GM12878 (cell line): ENCODE measurements at regions not wholly inside any gene's neighbourhood (a gene's known extent, or its start where the extent isn't known, plus 50 kb on each side); places are given as distances from the start of the nearest gene placed in this dataset.

ENCODE experiments used
- ATAC-seq: fragments of 200-7000 bp; cut with Tn5 transposase; 3 replicates; pipeline ENCODE4 v1.9.1; 2020; ENCODE audit warnings: mild to moderate bottlenecking, moderate library complexity
- BruUV-seq: library from RNA; stranded (reverse); fragments of 400-500 nt; replicated peaks from 2 replicates; lab custom pipeline; 2021; lab: Mats Ljungman, UMichigan
- CTCF ChIA-PET: fragments of 300-600 bp; sonication (Branson Sonifier 250); formaldehyde crosslinking; extraction: SDS; loops from one replicate; lab custom pipeline; 2021; ENCODE audit warnings: inconsistent platforms; lab: Yijun Ruan, JAX
- POLR2A ChIA-PET: fragments of 350-600 bp; formaldehyde crosslinking; extraction: SDS; loops from one replicate; lab custom pipeline; 2021; ENCODE audit warnings: inconsistent platforms; lab: Charles Lee
- RAD21 ChIA-PET: fragments of 300-600 bp; sonication (Branson Sonifier 250); formaldehyde crosslinking; loops from one replicate; lab custom pipeline; 2023; ENCODE audit warnings: antibody characterized with exemption; ENCODE audit not compliant: unreplicated experiment; lab: Charles Lee
- SMC1A ChIA-PET: fragments of 300-600 bp; sonication (Branson Sonifier 250); formaldehyde crosslinking; loops from one replicate; lab custom pipeline; 2023; ENCODE audit not compliant: unreplicated experiment, uncharacterized antibody; lab: Charles Lee
- DNase-seq: peaks from one replicate; pipeline ENCODE4 v3.0.0-alpha.2; 2011; ENCODE audit warnings: low read depth, low spot score
- FAIRE-seq: peaks from 3 replicates; lab custom pipeline; 2011; peaks lifted over from hg19 to GRCh38; lab: Jason Lieb, UNC
- H2AFZ ChIP-seq: 2 replicates; pipeline ENCODE4 v1.6.0; 2011; ENCODE audit warnings: low read depth, low read length, control low read depth; ENCODE audit not compliant: control insufficient read depth
- H3K27ac ChIP-seq: 2 replicates; pipeline ENCODE4 v1.5.1; 2011; ENCODE audit warnings: control low read depth; ENCODE audit not compliant: control insufficient read depth, insufficient read depth
- H3K27me3 ChIP-seq, 2 experiments: replicated peaks in 1 of 2; 2 replicates each; pipeline versions ENCODE4 v1.6.0 to v1.6.1; 2011; ENCODE audit warnings: low read length in 1 of 2; ENCODE audit not compliant: control insufficient read depth in 2 of 2, insufficient read depth in 2 of 2
- H3K36me3 ChIP-seq, 2 experiments: 2 replicates each; pipeline ENCODE4 v1.5.1; 2011; ENCODE audit warnings: low read length in 1 of 2; ENCODE audit not compliant: control insufficient read depth in 2 of 2, insufficient read depth in 2 of 2
- H3K4me1 ChIP-seq: 2 replicates; pipeline ENCODE4 v1.6.1; 2011; ENCODE audit warnings: mild to moderate bottlenecking, low read length, moderate library complexity, mixed read lengths; ENCODE audit not compliant: control insufficient read depth, insufficient read depth
- H3K4me2 ChIP-seq: 2 replicates; pipeline ENCODE4 v1.6.0; 2011; ENCODE audit warnings: control low read depth; ENCODE audit not compliant: control insufficient read depth, insufficient read depth
- H3K4me3 ChIP-seq: fragments of 200-600 bp; sonication (generic); 2 replicates; pipeline ENCODE4 v1.5.1; 2016
- H3K79me2 ChIP-seq: 2 replicates; pipeline ENCODE4 v1.6.0; 2011; ENCODE audit warnings: low read length; ENCODE audit not compliant: control insufficient read depth, insufficient read depth
- H3K9ac ChIP-seq: 2 replicates; pipeline ENCODE4 v1.8.0; 2011; ENCODE audit warnings: low read length, control low read depth, mixed read lengths; ENCODE audit not compliant: control insufficient read depth, insufficient read depth
- H3K9me3 ChIP-seq: replicated peaks from 3 replicates; pipeline ENCODE4 v1.5.1; 2011; ENCODE audit warnings: mild to moderate bottlenecking, low read length; ENCODE audit not compliant: control insufficient read depth, insufficient read depth
- H4K20me1 ChIP-seq: 2 replicates; pipeline ENCODE4 v1.6.0; 2011; ENCODE audit not compliant: control insufficient read depth, insufficient read depth
- CEBPZ ChIP-seq: fragments of 150-350 bp; IDR thresholded peaks from 2 replicates; pipeline ENCODE4 v1.6.1; 2016; ENCODE audit warnings: low read depth, low read length
- CHD2 ChIP-seq: IDR thresholded peaks from 2 replicates; pipeline ENCODE4 v1.6.1; 2011; ENCODE audit warnings: low read depth, low read length, improper control_type of control experiment, borderline replicate concordance
- KAT2A ChIP-seq: conservative IDR thresholded peaks from 2 replicates; pipeline ENCODE4 v1.6.1; 2011; ENCODE audit warnings: low read depth, low read length; ENCODE audit not compliant: control insufficient read depth
- NKRF ChIP-seq: fragments of 450-650 bp; conservative IDR thresholded peaks from 2 replicates; pipeline ENCODE4 v1.6.1; 2017; ENCODE audit warnings: mild to moderate bottlenecking, moderate library complexity
- RB1 ChIP-seq: fragments of 450-650 bp; formaldehyde crosslinking; IDR thresholded peaks from 2 replicates; pipeline ENCODE4 v1.6.1; 2017; ENCODE audit warnings: mild to moderate bottlenecking, borderline replicate concordance
- RBBP5 ChIP-seq: fragments of 200-600 bp; sonication (generic); conservative IDR thresholded peaks from 2 replicates; pipeline ENCODE4 v1.6.1; 2016
- RUNX3 ChIP-seq: IDR thresholded peaks from 2 replicates; pipeline ENCODE4 v1.6.1; 2012; ENCODE audit warnings: low read length, inconsistent platforms
- USF1 ChIP-seq: IDR thresholded peaks from 2 replicates; pipeline ENCODE4 v1.6.1; 2011; ENCODE audit warnings: borderline replicate concordance, low read depth, mild to moderate bottlenecking, moderate library complexity, mixed read lengths, low read length; ENCODE audit not compliant: insufficient read depth; ENCODE audit errors: extremely low read length
- ZSCAN29 ChIP-seq: fragments of 450-650 bp; IDR thresholded peaks from 2 replicates; pipeline ENCODE4 v1.6.1; 2017; ENCODE audit warnings: mild to moderate bottlenecking, moderate library complexity
- WGBS: methylation state at CpG from one replicate; pipeline ENCODE4 v1.1.6; 2016; ENCODE audit warnings: low lambda C conversion rate; ENCODE audit not compliant: insufficient replicate concordance, insufficient coverage; ENCODE audit errors: missing lambda C conversion rate; 5-methylcytosine and 5-hydroxymethylcytosine counted together
- in situ Hi-C: fragments of 300-500 bp; cut with MboI; formaldehyde crosslinking; loops from 9 replicates; pipeline ENCODE4 v1.14.3; 2018; ENCODE audit warnings: mixed read lengths
- intact Hi-C: fragments of 100-400 bp; cut with micrococcal nuclease; formaldehyde crosslinking; loops from one replicate; pipeline ENCODE4 v1.14.2; 2022; ENCODE audit not compliant: unreplicated experiment
- TF ChIP-seq, protein P1 (sequence below): fragments of 450-650 bp; IDR thresholded peaks from 2 replicates; pipeline ENCODE4 v1.6.1; 2017; ENCODE audit warnings: mild to moderate bottlenecking, moderate library complexity

DNA sequence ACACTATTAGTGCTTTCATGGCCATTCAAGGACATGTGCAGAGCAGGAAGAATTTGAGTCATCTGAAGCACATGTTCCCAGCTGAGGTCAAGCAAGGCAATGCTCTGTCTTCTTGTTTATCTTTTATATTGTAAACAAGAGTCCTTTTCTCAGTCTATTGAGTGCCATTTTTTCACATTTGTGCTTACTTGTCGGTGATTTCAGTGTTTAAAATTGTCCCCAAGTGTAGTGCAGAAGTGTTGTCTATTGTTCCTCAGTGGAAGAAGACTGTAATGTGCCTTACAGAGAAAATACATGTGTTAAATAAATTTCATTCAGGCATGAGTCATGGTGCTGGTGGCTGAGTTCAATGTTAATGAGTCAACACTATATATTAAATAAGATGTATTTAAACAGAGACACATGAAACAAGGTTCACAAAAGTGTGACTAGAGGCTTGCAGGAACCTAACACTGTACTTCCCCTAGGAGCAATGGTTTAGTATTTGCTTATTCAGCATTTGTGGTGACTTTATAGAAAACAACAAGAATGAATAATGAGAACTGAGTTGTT, 391.1 kb downstream of the LRIG3 start:
- DNase-seq (no peak), FAIRE-seq (no peak), ATAC-seq (no peak)
- ChIA-PET POLR2A (no interaction called here), RAD21 (no interaction called here), SMC1A (interaction anchor here (0.7 kb wide), 1 partner anchor 355 kb away, joined by 3 read pairs; no protein-coding TSS in a partner anchor), CTCF (no interaction called here)
- Histone ChIP-seq H3K27me3 (no peaks in the 10 kb centered on the region), H3K79me2 (no peaks in the 10 kb centered on the region), H3K27ac (no peak overlapping the region), H3K9ac (no peak overlapping the region), H3K36me3 (no peaks in the 10 kb centered on the region), H4K20me1 (no peaks in the 10 kb centered on the region), H2AFZ (no peak overlapping the region), H3K4me3 (no peak overlapping the region), H3K9me3 (no peaks in the 10 kb centered on the region), H3K4me1 (no peaks in the 10 kb centered on the region), H3K4me2 (no peak overlapping the region)
- intact Hi-C loops (no loop called here), in situ Hi-C loops (no loop called here)
- WGBS: 5% methylated on average over 1 of the region's 1 CpG
- no TSS peak for BruUV-seq
- TF ChIP-seq KAT2A (no peak), RUNX3 (no peak), RB1 (no peak), CEBPZ (no peak), CHD2 (no peak), USF1 (no peak), ZSCAN29 (no peak), NKRF (no peak), RBBP5 (no peak)
- TF ChIP-seq, protein P1, sequence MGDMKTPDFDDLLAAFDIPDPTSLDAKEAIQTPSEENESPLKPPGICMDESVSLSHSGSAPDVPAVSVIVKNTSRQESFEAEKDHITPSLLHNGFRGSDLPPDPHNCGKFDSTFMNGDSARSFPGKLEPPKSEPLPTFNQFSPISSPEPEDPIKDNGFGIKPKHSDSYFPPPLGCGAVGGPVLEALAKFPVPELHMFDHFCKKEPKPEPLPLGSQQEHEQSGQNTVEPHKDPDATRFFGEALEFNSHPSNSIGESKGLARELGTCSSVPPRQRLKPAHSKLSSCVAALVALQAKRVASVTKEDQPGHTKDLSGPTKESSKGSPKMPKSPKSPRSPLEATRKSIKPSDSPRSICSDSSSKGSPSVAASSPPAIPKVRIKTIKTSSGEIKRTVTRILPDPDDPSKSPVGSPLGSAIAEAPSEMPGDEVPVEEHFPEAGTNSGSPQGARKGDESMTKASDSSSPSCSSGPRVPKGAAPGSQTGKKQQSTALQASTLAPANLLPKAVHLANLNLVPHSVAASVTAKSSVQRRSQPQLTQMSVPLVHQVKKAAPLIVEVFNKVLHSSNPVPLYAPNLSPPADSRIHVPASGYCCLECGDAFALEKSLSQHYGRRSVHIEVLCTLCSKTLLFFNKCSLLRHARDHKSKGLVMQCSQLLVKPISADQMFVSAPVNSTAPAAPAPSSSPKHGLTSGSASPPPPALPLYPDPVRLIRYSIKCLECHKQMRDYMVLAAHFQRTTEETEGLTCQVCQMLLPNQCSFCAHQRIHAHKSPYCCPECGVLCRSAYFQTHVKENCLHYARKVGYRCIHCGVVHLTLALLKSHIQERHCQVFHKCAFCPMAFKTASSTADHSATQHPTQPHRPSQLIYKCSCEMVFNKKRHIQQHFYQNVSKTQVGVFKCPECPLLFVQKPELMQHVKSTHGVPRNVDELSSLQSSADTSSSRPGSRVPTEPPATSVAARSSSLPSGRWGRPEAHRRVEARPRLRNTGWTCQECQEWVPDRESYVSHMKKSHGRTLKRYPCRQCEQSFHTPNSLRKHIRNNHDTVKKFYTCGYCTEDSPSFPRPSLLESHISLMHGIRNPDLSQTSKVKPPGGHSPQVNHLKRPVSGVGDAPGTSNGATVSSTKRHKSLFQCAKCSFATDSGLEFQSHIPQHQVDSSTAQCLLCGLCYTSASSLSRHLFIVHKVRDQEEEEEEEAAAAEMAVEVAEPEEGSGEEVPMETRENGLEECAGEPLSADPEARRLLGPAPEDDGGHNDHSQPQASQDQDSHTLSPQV: no peak
